ENCODE measurements at regions not wholly inside any gene's neighbourhood (a gene's known extent, or its start where the extent isn't known, plus 50 kb on each side); places are given as distances from the start of the nearest gene placed in this dataset.
"Not testable (repeated sequence)": the region's sequence is repeated elsewhere in the genome, so short reads cannot be mapped to it uniquely, and the experiment has no call there.

DNA sequence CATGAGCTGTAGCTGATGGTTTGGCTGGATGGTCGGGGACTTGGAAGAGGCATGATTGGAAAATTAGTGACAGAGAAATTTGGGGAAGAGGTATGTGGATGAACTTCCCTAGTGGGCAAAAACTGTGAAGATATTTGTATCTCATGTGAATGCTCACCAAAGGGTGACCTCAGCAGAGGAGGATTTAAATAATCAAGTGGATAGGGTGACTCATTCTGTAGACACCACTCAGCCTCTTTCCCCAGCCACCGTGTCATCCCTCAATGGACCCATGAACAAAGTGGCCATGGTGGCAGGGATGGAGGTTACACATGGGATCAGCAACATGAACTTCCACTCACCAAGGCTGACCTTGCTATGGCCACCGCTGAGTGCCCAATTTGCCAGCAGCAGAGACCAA is 60.8 kb upstream of the KRAS start:
- Histone ChIP-seq H3K36me3 (ENCODE audit: low read depth) (no peaks in the 10 kb centered on the region), H3K9me3 (no peaks in the 10 kb centered on the region), H3K4me3 (no peak overlapping the region), H3K4me1 (ENCODE audit: low read depth) (no peaks in the 10 kb centered on the region)
- TF ChIP-seq, protein P1, sequence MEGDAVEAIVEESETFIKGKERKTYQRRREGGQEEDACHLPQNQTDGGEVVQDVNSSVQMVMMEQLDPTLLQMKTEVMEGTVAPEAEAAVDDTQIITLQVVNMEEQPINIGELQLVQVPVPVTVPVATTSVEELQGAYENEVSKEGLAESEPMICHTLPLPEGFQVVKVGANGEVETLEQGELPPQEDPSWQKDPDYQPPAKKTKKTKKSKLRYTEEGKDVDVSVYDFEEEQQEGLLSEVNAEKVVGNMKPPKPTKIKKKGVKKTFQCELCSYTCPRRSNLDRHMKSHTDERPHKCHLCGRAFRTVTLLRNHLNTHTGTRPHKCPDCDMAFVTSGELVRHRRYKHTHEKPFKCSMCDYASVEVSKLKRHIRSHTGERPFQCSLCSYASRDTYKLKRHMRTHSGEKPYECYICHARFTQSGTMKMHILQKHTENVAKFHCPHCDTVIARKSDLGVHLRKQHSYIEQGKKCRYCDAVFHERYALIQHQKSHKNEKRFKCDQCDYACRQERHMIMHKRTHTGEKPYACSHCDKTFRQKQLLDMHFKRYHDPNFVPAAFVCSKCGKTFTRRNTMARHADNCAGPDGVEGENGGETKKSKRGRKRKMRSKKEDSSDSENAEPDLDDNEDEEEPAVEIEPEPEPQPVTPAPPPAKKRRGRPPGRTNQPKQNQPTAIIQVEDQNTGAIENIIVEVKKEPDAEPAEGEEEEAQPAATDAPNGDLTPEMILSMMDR (IDR thresholded peaks at IDR 0.05) = no peak
- DNase-seq (no peak), ATAC-seq (no peak)
- intact Hi-C loops (cut with DNase I, micrococcal nuclease) = no loop called here

DNA sequence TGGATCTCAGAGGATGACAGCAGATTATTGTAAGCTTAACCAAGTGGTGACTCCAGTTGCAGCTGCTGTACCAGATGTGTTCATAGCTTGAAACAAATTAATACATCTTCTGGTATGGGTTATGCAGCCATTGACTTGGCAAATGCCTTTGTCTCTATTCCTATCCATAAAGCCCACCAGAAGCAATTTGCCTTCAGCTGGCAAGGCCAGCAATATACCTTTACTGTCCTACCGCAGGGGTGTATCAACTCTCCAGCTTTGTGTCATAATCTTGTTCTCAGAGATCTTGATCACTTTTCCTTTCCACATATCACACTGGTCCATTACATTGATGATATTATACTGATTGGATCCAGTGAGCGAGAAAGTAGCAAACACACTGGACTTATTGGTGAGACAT is 59.3 kb upstream of the KRAS start:
- H3K4me1 ChIP-seq (ENCODE audit: low read depth); ATAC-seq; H3K9me3 ChIP-seq; H3K4me3 ChIP-seq; DNase-seq; H3K36me3 ChIP-seq (ENCODE audit: low read depth); intact Hi-C loops (cut with DNase I, micrococcal nuclease): not testable (repeated sequence)

DNA sequence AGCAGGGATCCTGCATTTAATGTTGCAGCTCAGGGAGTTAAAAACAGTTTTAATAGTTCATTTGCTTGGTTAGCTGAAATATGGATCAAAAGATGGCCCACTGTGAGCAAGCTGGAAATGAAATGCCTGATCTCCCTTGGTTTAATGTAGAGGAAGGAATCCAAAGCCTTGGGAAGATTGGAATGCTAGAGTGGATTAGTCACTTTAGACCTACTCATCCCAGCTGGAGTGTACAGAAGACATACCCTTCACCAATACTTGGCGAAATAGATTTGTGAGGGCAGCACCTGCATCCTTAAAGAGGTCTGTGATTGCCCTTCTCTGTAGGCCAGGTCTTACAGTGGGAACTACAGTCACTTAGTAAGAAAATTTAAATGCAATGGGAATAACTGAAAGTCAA is 58.0 kb upstream of the KRAS start:
- DNase-seq (no peak), ATAC-seq (no peak)
- Histone ChIP-seq H3K36me3 (ENCODE audit: low read depth) (no peaks in the 10 kb centered on the region), H3K4me3 (no peak overlapping the region), H3K4me1 (ENCODE audit: low read depth) (no peaks in the 10 kb centered on the region), H3K9me3 (no peaks in the 10 kb centered on the region)
- TF ChIP-seq, protein P1 (IDR thresholded peaks at IDR 0.05) = no peak
- intact Hi-C loops (cut with DNase I, micrococcal nuclease) = no loop called here

DNA sequence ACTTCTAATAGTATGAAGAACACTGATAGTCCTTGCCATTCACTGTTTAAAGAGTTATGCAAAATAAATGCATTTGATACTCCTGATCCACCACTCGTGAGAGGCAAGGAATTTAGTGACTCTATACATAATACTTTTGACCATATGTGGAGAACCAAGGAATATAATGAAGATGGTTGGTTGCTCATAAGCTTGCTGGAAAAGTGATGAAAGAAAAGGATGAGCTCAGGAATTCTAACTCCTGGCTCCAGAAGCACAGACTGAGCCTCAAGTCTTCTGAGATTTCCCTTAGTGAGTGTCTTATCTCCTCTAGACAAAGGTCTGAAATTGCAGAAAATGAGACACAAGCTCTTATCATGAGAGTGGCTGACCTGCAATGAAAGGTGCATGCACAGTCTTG is 57.1 kb upstream of the KRAS start:
- Histone ChIP-seq H3K4me1 (ENCODE audit: low read depth) (no peaks in the 10 kb centered on the region), H3K9me3 (no peaks in the 10 kb centered on the region), H3K36me3 (ENCODE audit: low read depth) (no peaks in the 10 kb centered on the region), H3K4me3 (no peak overlapping the region)
- intact Hi-C loops (cut with DNase I, micrococcal nuclease) = no loop called here
- DNase-seq (no peak), ATAC-seq (no peak)
- TF ChIP-seq, protein P1 (IDR thresholded peaks at IDR 0.05) = no peak

DNA sequence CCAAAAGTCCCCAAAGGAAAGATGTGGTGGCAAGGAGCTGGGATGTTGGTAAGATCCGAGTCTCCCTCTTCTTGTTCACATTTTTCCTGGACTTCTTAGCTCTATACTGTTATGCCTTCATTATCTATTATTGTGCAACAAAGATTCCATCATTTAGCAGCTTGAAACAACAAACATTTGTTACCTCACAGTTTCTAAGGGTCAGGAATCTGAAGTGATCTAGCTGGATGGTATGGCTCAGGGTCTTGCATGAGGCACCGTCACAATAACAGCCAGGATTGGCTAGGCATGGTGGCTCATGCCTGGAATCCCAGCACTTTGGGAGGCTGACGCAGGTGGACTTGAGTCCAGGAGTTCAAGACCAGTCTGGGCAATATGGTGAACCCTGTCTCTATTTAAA is 51.1 kb upstream of the KRAS start:
- no peaks in the 10 kb centered on the region for H3K9me3 ChIP-seq
- intact Hi-C loops (cut with DNase I, micrococcal nuclease) = no loop called here
- H3K4me3 ChIP-seq = no peak overlapping the region
- DNase-seq (no peak), ATAC-seq (no peak)
- no peaks in the 10 kb centered on the region for H3K4me1 ChIP-seq (ENCODE audit: low read depth)
- TF ChIP-seq, protein P1 (IDR thresholded peaks at IDR 0.05) = no peak
- H3K36me3 ChIP-seq (ENCODE audit: low read depth) = no peaks in the 10 kb centered on the region
